ENCODE measurements at regions not wholly inside any gene's neighbourhood (a gene's known extent, or its start where the extent isn't known, plus 50 kb on each side); places are given as distances from the start of the nearest gene placed in this dataset.
"Not testable (repeated sequence)": the region's sequence is repeated elsewhere in the genome, so short reads cannot be mapped to it uniquely, and the experiment has no call there.

- FAIRE-seq: peak; percentile 61
- DNase-seq (ENCODE audit: insufficient read length, low spot score): no peak
- TF ChIP-seq CTCF (IDR thresholded peaks at IDR 0.05; ENCODE audit: insufficient read depth, missing control alignments): no peak
Observed at GRCh38 chr2:13289310-13289709, 572.6 kb downstream of the TRIB2 start.

- not testable (repeated sequence) for DNase-seq (ENCODE audit: insufficient read length, low spot score); FAIRE-seq
Observed at GRCh38 chr2:13308478-13308805, 591.7 kb downstream of the TRIB2 start.

DNA sequence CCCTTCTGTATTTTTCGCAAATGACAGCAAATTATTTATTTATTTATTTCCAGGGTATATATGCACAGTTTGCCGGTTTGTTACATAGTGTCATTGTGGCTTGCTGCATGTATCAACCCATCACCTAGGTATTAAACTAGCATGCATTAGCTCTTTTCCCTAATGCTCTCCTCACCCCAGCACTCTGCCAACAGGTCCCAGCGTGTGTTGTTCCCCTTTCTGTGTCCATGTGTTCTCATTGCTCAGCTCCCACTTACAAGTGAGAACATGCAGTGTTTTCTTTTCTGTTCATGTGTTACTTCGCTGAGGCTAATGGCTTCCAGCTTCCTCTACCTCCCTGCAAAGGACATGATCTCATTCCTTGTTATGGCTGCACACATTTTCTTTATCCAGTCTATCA is 592.3 kb downstream of the TRIB2 start:
- FAIRE-seq (no peak), DNase-seq (ENCODE audit: insufficient read length, low spot score) (no peak)
- no peak for TF ChIP-seq CTCF (IDR thresholded peaks at IDR 0.05; ENCODE audit: insufficient read depth, missing control alignments)

GRCh38 chr2:13332060-13332459 is 615.3 kb downstream of the TRIB2 start:
- FAIRE-seq (no peak), DNase-seq (ENCODE audit: insufficient read length, low spot score) (no peak)
- no peak for TF ChIP-seq CTCF (IDR thresholded peaks at IDR 0.05; ENCODE audit: insufficient read depth, missing control alignments)

GRCh38 chr2:13334071-13334470 is 617.3 kb downstream of the TRIB2 start:
- FAIRE-seq; DNase-seq (ENCODE audit: insufficient read length, low spot score): not testable (repeated sequence)

DNA sequence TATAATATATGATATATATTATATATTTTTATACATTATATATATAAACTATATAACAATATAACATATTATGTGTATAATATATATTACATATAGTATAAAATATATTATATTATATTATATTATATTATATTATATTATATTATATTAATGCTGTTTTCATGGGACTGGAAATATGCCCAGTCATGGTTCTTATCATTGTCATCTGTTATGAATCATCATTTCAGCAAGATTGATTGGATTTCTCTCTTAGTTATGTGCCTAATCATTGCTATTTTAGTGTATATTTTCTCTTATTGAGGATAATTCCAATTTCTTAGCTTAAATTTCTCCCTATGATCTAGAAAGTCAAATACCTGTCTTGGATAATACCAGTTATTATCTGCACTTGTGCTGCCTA is 617.8 kb downstream of the TRIB2 start:
- no peak for TF ChIP-seq CTCF (IDR thresholded peaks at IDR 0.05; ENCODE audit: insufficient read depth, missing control alignments)
- no peak for DNase-seq (ENCODE audit: insufficient read length, low spot score)
- no peak for FAIRE-seq

DNA sequence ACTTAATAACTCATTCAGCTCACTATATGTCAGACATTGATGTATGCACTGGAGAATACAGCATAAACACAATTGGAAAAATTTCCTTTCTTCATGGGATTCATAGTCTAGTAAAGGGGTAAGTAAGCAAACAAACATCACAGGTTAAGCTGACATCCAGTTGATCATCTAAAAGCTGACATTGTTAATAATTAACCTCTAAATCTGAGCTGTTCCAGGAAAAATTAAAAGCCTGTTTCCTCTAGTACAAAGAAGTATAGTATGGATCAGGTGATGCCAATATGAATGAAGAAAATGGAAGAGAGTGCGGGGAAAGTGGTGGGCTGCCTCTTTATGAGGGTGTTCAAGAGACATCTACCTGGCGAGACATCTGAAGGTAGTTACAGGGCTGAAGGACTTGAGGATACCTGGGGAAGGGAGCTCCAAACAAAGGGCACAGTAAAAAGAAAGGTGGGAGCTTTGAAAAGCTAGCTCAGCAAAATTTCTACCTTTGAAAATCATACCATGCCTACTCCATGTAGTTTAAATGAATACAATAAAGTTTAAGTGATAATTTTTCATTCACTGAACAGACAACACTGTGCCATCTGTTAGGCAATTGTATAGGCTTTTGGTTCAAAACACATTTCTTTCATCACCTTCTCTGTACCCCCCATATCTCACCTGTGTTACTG is 619.3 kb downstream of the TRIB2 start:
- FAIRE-seq (no peak), DNase-seq (ENCODE audit: insufficient read length, low spot score) (no peak)
- TF ChIP-seq CTCF (IDR thresholded peaks at IDR 0.05; ENCODE audit: insufficient read depth, missing control alignments): no peak

DNA sequence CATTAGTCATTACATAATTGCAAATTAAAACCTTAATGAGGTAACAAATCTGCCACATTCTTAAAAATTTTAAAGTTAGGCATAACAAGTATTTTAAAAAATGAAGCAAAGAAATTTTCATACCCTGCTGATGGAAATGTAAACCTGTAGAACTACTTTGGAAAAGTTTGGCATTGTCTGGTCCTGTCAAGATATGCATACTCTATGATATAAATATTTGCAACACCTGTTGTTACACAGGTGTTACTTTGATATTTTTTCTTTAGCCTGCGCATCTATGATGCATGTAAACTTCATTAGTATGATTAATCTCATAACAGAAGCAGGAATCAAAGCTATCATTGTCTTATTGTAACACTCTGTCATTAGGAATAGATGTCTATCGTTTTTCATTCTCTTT is 634.3 kb downstream of the TRIB2 start:
- DNase-seq (ENCODE audit: insufficient read length, low spot score) (no peak), FAIRE-seq (no peak)

More for the DNA sequence above, 634.3 kb downstream of the TRIB2 start:
- TF ChIP-seq CTCF (IDR thresholded peaks at IDR 0.05; ENCODE audit: insufficient read depth, missing control alignments): no peak

All from D721Med (cell line).